MM.1S (cell line): ENCODE measurements at regions not wholly inside any gene's neighbourhood (a gene's known extent, or its start where the extent isn't known, plus 50 kb on each side); places are given as distances from the start of the nearest gene placed in this dataset.

Experiments
- CTCF ChIP-seq: fragments of 300-600 bp; sonication (generic); IDR thresholded peaks from 2 replicates; pipeline ENCODE4 v1.5.1; 2016; ENCODE audit warnings: antibody characterized with exemption, low read length, mixed read lengths
- EZH2 ChIP-seq: fragments of 300-600 bp; sonication (generic); optimal IDR thresholded peaks from 2 replicates; pipeline ENCODE3; 2017; ENCODE audit warnings: low read depth, mild to moderate bottlenecking, antibody characterized with exemption, low read length, mixed read lengths
- EZH2phosphoT487 ChIP-seq: fragments of 300-600 bp; sonication (generic); IDR thresholded peaks from 2 replicates; pipeline ENCODE4 v1.6.1; 2018; ENCODE audit warnings: antibody characterized with exemption, low read length

- no peak for TF ChIP-seq CTCF
- no peak for TF ChIP-seq EZH2
- TF ChIP-seq EZH2phosphoT487: no peak
Measured at GRCh38 chr3:18057471-18058091, 315.1 kb upstream of the TBC1D5 start.
